Endothelial cell of umbilical vein (primary cell): ENCODE measurements at regions not wholly inside any gene's neighbourhood (a gene's known extent, or its start where the extent isn't known, plus 50 kb on each side); places are given as distances from the start of the nearest gene placed in this dataset.

Source experiments
- EZH2 ChIP-seq: IDR thresholded peaks from 2 replicates; pipeline ENCODE4 v1.6.1; 2012; ENCODE audit warnings: borderline replicate concordance, low read depth, mild to moderate bottlenecking, moderate library complexity, low read length, inconsistent platforms; ENCODE audit not compliant: severe bottlenecking
- FOS ChIP-seq: IDR thresholded peaks from 2 replicates; pipeline ENCODE4 v1.6.1; 2011; ENCODE audit warnings: mild to moderate bottlenecking, low read length, moderate library complexity, borderline replicate concordance; ENCODE audit not compliant: insufficient read depth
- JUN ChIP-seq: IDR thresholded peaks from 2 replicates; pipeline ENCODE4 v1.6.1; 2011; ENCODE audit warnings: borderline replicate concordance, low read depth; ENCODE audit not compliant: insufficient read length, insufficient read depth
- TF ChIP-seq, protein P1 (sequence below), 2 donors: IDR thresholded peaks; 1 replicate in 1 of 2; 2 replicates in 1 of 2; pipeline ENCODE4 v1.5.1; 2011; ENCODE audit warnings: low read length in 2 of 2, mild to moderate bottlenecking in 2 of 2, moderate library complexity in 2 of 2, control low read depth in 1 of 2, inconsistent platforms in 1 of 2, low read depth in 1 of 2; ENCODE audit not compliant: insufficient read depth in 1 of 2; ENCODE audit errors: extremely low read depth in 1 of 2
- TF ChIP-seq, protein P2 (sequence below): IDR thresholded peaks from 2 replicates; pipeline ENCODE4 v1.6.1; 2011; ENCODE audit not compliant: insufficient read depth, insufficient read length

DNA sequence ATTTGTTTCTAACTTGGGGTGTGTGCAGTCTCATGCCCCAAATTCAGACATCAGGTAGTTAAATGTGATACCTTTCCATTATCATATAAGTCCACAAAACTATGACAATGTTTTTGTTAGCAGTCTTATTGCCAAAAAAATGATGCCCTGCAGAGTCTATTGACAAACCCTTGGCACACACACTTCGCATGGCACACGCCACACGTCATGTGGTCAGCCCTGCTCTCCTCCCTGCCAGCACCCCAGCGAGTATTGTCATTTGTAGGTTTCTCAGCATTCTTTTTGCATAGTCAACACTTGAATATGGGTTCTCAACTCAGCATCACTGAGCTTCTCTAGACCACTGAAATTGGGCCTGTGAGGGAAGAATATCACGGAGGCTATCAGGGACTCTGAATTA, 356.0 kb downstream of the INHBA start:
- TF ChIP-seq FOS: no peak
- TF ChIP-seq, protein P1, sequence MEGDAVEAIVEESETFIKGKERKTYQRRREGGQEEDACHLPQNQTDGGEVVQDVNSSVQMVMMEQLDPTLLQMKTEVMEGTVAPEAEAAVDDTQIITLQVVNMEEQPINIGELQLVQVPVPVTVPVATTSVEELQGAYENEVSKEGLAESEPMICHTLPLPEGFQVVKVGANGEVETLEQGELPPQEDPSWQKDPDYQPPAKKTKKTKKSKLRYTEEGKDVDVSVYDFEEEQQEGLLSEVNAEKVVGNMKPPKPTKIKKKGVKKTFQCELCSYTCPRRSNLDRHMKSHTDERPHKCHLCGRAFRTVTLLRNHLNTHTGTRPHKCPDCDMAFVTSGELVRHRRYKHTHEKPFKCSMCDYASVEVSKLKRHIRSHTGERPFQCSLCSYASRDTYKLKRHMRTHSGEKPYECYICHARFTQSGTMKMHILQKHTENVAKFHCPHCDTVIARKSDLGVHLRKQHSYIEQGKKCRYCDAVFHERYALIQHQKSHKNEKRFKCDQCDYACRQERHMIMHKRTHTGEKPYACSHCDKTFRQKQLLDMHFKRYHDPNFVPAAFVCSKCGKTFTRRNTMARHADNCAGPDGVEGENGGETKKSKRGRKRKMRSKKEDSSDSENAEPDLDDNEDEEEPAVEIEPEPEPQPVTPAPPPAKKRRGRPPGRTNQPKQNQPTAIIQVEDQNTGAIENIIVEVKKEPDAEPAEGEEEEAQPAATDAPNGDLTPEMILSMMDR (IDR thresholded peaks at IDR 0.05; ENCODE audit: extremely low read depth in 1 of 2, insufficient read depth in 1 of 2, low read depth in 1 of 2, low read length in 2 of 2): no peak
- TF ChIP-seq, protein P2, sequence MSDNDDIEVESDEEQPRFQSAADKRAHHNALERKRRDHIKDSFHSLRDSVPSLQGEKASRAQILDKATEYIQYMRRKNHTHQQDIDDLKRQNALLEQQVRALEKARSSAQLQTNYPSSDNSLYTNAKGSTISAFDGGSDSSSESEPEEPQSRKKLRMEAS: no peak
- no peak for TF ChIP-seq EZH2
- no peak for TF ChIP-seq JUN
